ENCODE measurements at regions not wholly inside any gene's neighbourhood (a gene's known extent, or its start where the extent isn't known, plus 50 kb on each side); places are given as distances from the start of the nearest gene placed in this dataset.

- no peak for TF ChIP-seq POLR2A (IDR thresholded peaks at IDR 0.05)
- no peak for TF ChIP-seq CTCF (IDR thresholded peaks at IDR 0.05)
- Histone ChIP-seq H3K4me3 (no peak overlapping the region), H3K27me3 (no peaks in the 10 kb centered on the region), H3K4me1 (no peaks in the 10 kb centered on the region), H3K27ac (no peak overlapping the region), H3K9me3 (no peaks in the 10 kb centered on the region), H3K36me3 (replicated peaks in 1 of 2; ENCODE audit: insufficient read depth in 1 of 2, low read depth in 2 of 2) (no peaks in the 10 kb centered on the region)
- no peak for ATAC-seq
- intact Hi-C loops (cut with DNase I) = no loop called here
- 45 to 58% methylated on average over 4 of the region's 4 CpGs for WGBS, 2 donors
- no peak for DNase-seq
Measured at GRCh38 chr9:80797101-80797829, 892.1 kb downstream of the TLE1 start.

- ATAC-seq (no peak), DNase-seq (no peak)
- Histone ChIP-seq H3K27me3 (no peaks in the 10 kb centered on the region), H3K36me3 (replicated peaks in 1 of 2; ENCODE audit: insufficient read depth in 1 of 2, low read depth in 2 of 2) (no peaks in the 10 kb centered on the region), H3K4me1 (no peaks in the 10 kb centered on the region), H3K4me3 (no peak overlapping the region), H3K27ac (no peak overlapping the region), H3K9me3 (no peaks in the 10 kb centered on the region)
- intact Hi-C loops (cut with DNase I) = no loop called here
- WGBS, 2 donors = 65 to 71% methylated on average over 7 of the region's 7 CpGs
- TF ChIP-seq POLR2A (IDR thresholded peaks at IDR 0.05) = no peak
- no peak for TF ChIP-seq CTCF (IDR thresholded peaks at IDR 0.05)
Measured at GRCh38 chr9:80796632-80797031, 892.7 kb downstream of the TLE1 start.

- no peak for ATAC-seq
- no peak for DNase-seq
- H3K27ac ChIP-seq = no peak overlapping the region
- no peaks in the 10 kb centered on the region for H3K9me3 ChIP-seq
- no peaks in the 10 kb centered on the region for H3K36me3 ChIP-seq (replicated peaks in 1 of 2; ENCODE audit: insufficient read depth in 1 of 2, low read depth in 2 of 2)
- H3K27me3 ChIP-seq = no peaks in the 10 kb centered on the region
- intact Hi-C loops (cut with DNase I) = no loop called here
- H3K4me3 ChIP-seq = no peak overlapping the region
- no peaks in the 10 kb centered on the region for H3K4me1 ChIP-seq
- TF ChIP-seq POLR2A (IDR thresholded peaks at IDR 0.05) (no peak), CTCF (IDR thresholded peaks at IDR 0.05) (no peak)
- WGBS, 2 donors = 60 to 79% methylated on average over 5 of the region's 5 CpGs
Measured at GRCh38 chr9:80794197-80794596, 895.1 kb downstream of the TLE1 start.

GRCh38 chr9:80793706-80794105, 895.6 kb downstream of the TLE1 start:
- H3K36me3 ChIP-seq (replicated peaks in 1 of 2; ENCODE audit: insufficient read depth in 1 of 2, low read depth in 2 of 2) = no peaks in the 10 kb centered on the region
- no peaks in the 10 kb centered on the region for H3K9me3 ChIP-seq
- no peak overlapping the region for H3K4me3 ChIP-seq
- TF ChIP-seq CTCF (IDR thresholded peaks at IDR 0.05) = no peak
- no peak for TF ChIP-seq POLR2A (IDR thresholded peaks at IDR 0.05)
- ATAC-seq (no peak), DNase-seq (no peak)
- no peaks in the 10 kb centered on the region for H3K4me1 ChIP-seq
- H3K27ac ChIP-seq = no peak overlapping the region
- no peaks in the 10 kb centered on the region for H3K27me3 ChIP-seq
- intact Hi-C loops (cut with DNase I) = no loop called here

GRCh38 chr9:80792726-80793125, 896.6 kb downstream of the TLE1 start:
- Histone ChIP-seq H3K27ac (no peak overlapping the region), H3K36me3 (replicated peaks in 1 of 2; ENCODE audit: insufficient read depth in 1 of 2, low read depth in 2 of 2) (no peaks in the 10 kb centered on the region), H3K9me3 (no peaks in the 10 kb centered on the region), H3K4me1 (no peaks in the 10 kb centered on the region), H3K4me3 (no peak overlapping the region), H3K27me3 (no peaks in the 10 kb centered on the region)
- intact Hi-C loops (cut with DNase I) = no loop called here
- WGBS, 2 donors = 72 to 78% methylated on average over 3 of the region's 3 CpGs
- ATAC-seq (no peak), DNase-seq (no peak)
- no peak for TF ChIP-seq CTCF (IDR thresholded peaks at IDR 0.05)
- TF ChIP-seq POLR2A (IDR thresholded peaks at IDR 0.05) = no peak

Data from body of pancreas (tissue), 4 donors.